Heart left ventricle (tissue), 13 donors: ENCODE measurements at regions not wholly inside any gene's neighbourhood (a gene's known extent, or its start where the extent isn't known, plus 50 kb on each side); places are given as distances from the start of the nearest gene placed in this dataset.
"Not testable (repeated sequence)": the region's sequence is repeated elsewhere in the genome, so short reads cannot be mapped to it uniquely, and the experiment has no call there.

Experiments used
- CTCF ChIP-seq, 12 donors: fragments of 200-600 bp; sonication (generic) in 4 of 12; IDR thresholded peaks; one replicate each; pipeline versions ENCODE4 v1.5.0 to v1.8.0; 2018 to 2022; ENCODE audit warnings: antibody characterized with exemption in 12 of 12, mild to moderate bottlenecking in 5 of 12
- POLR2A ChIP-seq, 2 donors: fragments of 450-650 bp; IDR thresholded peaks; one replicate each; pipeline ENCODE4 v1.6.1; 2017; ENCODE audit warnings: antibody characterized with exemption in 2 of 2, mild to moderate bottlenecking in 2 of 2, moderate library complexity in 2 of 2
- donor health status: ischemic (EF 13 %, LVEDD 7.1; RV severe dilation, severe dysfunction).
- donor health status: DM: no; HTN: yes; CAD: no.
- donor health status: DM: no; HTN: no; CAD: no.
- donor health status: ischemic (EF 25% LVEDD 6.9; RV normal size, moderate dysfunction).
- donor health status: ischemic (EF 25% LVEDD 5.7; RV mildly dilated, moderate dysfunction).
- donor health status: ischemic (EF 35%, LVEDD 5.7; RV mildly dilated, moderate dysfunction).
- donor health status: nonischemic (EF 11% LVEDD 7.7; RV severe dilation, severe dysfunction).
- donor health status: DM: yes; HTN: yes; CAD: no.
- donor health status: PGD.
- donor health status: ischemic (EF 29% LVEDD 5.4; RV normal size, mild dysfunction).
- donor health status: nonischemic (EF 23%, LVEDD 6.1; RV moderate dilation, normal function).

- not testable (repeated sequence) for TF ChIP-seq POLR2A, CTCF (IDR thresholded peaks at IDR 0.05)
Observed at GRCh38 chr15:84156588-84156840, 79.1 kb upstream of the GOLGA6L4 start.
